SH-SY5Y (cell line): ENCODE measurements at regions not wholly inside any gene's neighbourhood (a gene's known extent, or its start where the extent isn't known, plus 50 kb on each side); places are given as distances from the start of the nearest gene placed in this dataset.

ENCODE experiments used
- GATA2 ChIP-seq: IDR thresholded peaks from 2 replicates; pipeline ENCODE4 v1.6.1; 2011; ENCODE audit warnings: mild to moderate bottlenecking, low read depth, low read length
- GATA3 ChIP-seq: IDR thresholded peaks from 2 replicates; pipeline ENCODE4 v1.6.1; 2011; ENCODE audit warnings: low read depth, mild to moderate bottlenecking, low read length, moderate library complexity

- TF ChIP-seq GATA2, result no peak
- TF ChIP-seq GATA3, result no peak
Measured at GRCh38 chr17:13671341-13671740, 69.6 kb upstream of the HS3ST3A1 start.
